CD4-positive, alpha-beta T cell treated with Interleukin-15 for 1 hour (primary cell): ENCODE measurements at regions not wholly inside any gene's neighbourhood (a gene's known extent, or its start where the extent isn't known, plus 50 kb on each side); places are given as distances from the start of the nearest gene placed in this dataset.

Source experiments
- DNase-seq: peaks from one replicate; pipeline ENCODE4 v3.0.0-alpha.2; 2020

DNA sequence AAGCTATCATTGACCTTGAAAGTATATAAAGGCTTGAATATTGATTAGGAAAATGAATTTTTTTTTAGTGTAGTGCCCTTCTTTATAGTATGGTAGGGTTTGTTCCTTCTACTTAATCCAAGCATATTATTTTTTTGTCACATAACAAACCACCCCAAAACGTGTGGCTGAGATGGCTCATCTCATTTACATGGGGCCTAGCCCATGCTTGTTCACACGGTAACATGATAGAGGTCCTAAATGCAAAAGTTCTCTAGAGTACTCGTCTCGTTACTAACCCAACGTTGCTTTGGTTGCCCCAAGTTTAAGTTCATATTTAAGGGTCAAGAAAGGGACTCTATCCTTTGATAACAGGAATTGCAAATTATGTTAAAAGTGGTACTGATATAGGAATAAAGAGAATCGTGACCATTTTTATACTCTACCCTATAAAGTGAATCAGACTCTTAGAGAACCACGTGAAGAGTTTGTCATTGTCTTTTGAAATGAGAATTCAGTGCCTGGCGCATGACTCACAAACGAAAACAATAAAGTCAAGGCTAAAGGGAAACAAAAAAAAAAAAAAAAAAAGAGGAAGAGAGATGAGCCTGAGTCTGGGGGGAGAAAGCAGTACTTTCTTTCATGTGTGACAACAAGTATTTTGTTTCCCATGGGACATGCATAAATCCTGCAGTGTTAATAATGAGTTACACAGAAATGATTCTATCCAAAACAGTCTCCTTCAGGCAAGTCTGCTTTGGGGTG lies 402.8 kb upstream of the NWD2 start:
- no peak for DNase-seq

- no peak for DNase-seq
These were observed 400.1 kb upstream of the NWD2 start for GRCh38 chr4:36844448-36844847.

- no peak for DNase-seq
These were observed 391.7 kb upstream of the NWD2 start for GRCh38 chr4:36852856-36853255.

DNA sequence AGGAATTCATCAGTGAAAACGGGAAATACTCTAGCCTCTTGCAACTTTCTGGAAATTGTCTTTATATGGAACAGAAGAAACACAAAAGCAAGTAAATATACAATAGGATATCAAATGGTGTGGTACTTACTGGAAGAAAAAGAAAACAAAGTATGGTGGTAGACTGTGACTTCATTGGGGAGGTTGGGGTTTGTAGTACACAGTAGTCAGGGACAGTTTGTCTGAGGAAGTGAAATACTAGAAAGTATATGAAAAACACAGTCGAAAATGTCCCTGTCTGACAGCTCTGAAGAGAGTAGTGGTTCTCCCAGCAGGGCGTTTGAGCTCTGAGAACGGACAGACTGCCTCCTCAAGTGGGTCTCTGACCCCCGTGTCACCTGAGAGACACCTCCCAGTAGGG lies 390.0 kb upstream of the NWD2 start:
- DNase-seq, result no peak

GRCh38 chr4:36863601-36864000 lies 380.9 kb upstream of the NWD2 start:
- DNase-seq, result no peak

DNA sequence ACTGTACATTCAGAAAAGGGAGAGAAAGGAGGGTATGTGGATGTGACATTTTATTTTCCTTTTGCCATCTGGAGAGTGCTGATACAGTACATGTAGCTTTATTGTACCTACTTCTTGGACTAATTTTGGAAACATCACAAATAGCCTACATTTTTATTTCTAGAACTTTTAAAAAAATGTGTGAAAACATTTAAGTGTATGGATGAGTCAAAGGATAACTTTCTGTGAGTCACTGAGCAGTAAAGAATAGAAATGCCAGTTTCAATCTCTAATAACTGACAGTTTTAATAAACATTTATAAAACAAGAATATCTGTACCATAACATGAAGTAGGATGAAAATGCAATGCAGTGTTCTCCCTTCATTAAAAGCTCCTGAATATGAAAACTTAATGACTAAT lies 374.4 kb upstream of the NWD2 start:
- no peak for DNase-seq

DNA sequence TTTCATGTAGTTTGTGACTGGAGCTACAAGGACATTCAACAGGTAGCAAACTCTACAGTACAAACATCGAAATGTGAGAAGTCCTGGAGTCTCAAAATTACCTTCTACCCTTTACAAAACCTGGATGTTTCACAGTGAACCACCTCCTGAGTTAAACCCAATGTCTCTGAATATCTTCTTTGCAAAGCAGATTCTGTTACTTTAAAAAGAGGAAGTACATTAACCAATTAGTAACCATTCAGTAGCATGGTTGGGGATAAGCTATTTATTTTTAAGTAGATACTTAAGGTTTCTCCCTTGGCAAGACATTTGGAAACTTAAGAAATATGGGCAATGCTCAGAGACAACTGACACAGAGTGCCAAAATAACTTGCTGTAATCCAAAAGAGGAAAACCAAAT lies 371.9 kb upstream of the NWD2 start:
- DNase-seq, result no peak

GRCh38 chr4:36884151-36884550 lies 360.4 kb upstream of the NWD2 start:
- DNase-seq, result no peak

DNA sequence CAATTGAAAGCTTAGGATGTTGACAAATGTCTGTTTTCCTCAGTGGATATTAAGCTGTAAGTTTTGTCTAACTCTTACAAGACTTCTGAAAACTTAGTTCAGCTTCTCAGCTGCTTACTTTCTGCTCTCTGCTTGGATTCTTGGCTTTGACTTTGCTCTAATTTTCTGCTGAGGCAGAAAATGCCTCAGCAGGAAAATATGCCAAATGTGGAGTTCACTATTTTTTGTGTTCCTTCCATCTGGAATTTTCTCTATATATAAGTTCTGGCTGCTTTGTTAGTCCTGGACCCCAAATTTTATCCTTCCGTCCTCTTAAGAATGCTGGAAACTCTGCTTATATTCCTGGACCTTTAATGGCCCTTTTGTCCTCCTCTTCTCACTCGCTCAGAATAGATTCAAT lies 352.6 kb upstream of the NWD2 start:
- no peak for DNase-seq

DNA sequence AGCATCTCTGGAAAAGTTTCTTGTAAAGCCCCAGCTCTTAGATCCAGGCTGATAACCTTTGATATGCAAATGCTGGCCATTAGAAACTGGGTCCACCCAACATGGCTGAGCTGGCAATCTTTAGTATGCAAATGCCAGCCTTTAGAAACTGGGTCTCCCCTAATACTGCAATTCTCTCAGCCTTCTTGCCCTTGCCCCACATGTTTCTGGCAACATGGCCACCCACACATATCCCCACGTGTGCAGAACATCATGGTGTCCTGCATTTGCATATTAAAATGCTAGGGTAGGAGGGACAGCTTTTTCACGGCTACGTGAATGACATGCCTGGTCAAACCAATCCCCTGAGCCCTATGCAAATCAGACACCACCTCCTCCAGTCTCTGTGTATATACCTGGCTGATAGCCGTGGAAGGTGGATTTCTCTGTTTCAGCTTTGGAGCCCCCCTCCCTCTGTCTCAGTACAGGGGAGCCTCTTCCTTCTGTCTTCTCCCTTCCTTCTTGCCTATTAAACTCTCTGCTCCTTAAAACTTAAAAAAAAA lies 344.0 kb upstream of the NWD2 start:
- DNase-seq, result no peak

DNA sequence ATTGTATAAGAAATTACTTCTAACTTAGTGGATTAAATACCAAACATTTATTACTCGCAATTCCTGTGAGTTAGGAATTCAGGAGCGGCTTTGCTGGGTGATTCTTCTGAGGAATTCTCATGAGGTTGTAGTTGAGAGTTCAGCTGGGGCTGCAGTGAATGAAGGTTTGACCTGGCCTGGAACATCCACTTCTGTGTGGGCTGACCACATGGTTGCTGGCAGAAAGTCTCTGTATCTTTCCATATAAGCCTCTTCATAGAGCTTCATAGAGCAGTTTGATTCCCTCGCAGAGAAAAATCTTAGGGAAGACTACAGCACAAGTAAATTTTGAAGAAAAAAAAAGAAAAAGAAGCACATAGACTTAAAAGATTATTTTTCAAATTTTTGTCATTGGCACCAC lies 339.7 kb upstream of the NWD2 start:
- no peak for DNase-seq

DNA sequence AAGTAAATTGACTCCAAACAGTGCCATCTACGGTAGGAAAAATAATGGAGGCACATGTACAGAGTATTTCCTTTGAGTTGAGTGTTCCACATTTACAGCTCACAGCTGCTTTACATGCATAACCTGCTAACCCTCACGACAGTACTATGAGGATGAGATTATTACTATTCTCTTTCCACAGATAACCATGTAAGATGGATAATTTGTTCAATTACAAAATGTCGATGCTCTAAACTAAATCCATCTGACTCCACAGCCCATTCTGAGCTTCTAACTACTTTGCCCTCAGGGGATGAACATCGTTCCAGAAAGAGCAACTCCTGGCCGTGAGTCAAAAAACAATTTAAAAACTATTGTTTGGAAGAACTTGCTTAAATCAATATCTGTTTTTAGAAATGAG lies 330.4 kb upstream of the NWD2 start:
- no peak for DNase-seq

GRCh38 chr4:36915717-36916116 lies 328.8 kb upstream of the NWD2 start:
- DNase-seq, result no peak

DNA sequence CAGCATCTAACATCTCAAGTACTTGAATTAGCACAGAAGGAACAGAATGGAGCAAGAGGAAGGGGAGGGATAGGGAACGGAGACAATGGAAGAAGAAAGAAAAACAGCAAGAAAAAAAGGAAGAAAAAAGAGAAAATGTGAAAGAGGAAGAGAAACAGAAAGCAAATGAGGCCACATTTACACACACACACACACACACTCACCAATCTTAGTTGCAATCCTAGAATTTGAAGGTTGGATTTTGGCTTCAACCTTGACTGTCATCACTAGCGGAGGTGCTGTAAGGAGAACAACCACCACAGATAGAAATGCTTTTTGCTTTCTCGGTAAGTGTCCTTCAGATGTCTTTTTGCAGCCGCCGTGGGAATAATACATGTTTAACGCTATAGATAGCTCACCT lies 327.1 kb upstream of the NWD2 start:
- DNase-seq, result no peak

DNA sequence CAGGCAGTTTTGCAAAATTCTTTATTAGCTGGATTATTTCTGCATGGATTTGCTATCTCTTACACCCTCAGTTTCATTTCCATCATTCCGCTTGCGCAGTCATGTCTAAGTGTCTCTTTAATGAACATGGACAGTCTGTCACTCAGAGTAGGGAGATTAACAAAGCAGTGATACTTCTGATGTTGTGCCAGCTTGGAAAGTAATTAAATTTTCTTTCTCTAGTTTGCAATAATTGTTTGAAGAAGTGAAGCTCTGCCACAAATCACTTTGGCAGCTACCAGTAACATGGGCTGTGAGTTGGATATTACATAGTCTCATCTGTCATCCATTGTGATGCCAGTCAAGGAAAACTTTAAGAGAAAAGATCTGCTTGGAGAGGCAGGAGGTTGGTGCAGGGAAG lies 324.8 kb upstream of the NWD2 start:
- DNase-seq, result no peak

DNA sequence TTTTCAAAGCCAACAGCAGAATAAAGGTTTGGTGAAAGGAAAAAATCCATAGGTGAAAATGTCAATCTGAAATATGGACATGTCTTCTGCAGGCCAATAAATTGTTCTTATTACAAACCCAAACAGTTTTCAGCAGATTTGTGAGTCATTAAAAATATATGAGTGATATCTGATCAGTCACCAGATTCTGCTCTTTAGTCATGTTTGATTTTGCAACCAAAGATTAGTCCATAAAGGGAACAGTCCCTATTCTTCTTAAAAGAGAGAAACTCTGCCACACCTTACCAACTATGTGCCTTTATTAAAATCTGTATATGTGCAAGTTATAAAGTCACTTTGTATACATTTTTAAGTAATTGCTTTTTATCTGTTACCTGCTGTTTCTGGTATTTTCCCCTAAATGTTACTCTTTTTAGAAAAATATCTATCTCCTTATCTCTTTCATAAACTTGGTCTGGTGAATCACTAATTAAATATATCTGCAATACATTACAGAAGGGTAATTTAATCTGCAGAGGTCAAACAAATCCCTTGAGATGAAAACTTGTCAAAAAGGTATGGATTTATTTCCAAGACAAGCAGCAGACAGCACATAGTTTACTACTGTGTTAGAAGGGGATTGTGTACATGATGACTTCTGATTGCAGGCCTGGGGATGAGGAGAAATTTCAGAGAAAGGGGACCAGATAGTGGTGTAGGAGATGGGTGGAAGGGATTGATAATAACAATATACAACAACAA lies 322.9 kb upstream of the NWD2 start:
- no peak for DNase-seq

- DNase-seq, result no peak
These were observed 313.9 kb upstream of the NWD2 start for GRCh38 chr4:36930562-36931111.

DNA sequence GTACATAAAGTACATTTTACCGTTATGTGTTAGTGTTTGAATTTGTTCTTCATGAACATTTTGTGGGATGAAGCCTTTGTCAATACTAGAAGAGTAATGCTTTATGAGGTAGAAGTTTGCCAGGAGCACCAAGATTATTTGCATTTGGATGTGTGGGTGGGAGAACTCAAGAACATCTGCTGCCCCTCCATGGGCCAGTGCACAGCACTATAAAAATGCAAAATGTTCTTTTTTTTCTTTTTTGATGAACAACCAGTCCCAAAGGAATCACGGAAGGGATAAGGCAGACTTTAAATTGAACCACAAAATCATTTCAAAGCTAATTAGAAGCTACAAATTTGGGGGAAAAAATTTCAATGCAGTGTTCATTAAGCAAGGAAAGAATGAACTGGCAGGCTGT lies 300.3 kb upstream of the NWD2 start:
- no peak for DNase-seq

- DNase-seq, result no peak
These were observed 283.1 kb upstream of the NWD2 start for GRCh38 chr4:36961420-36961819.

- no peak for DNase-seq
These were observed 277.6 kb upstream of the NWD2 start for GRCh38 chr4:36966756-36967460.

GRCh38 chr4:36979533-36979932 lies 265.0 kb upstream of the NWD2 start:
- DNase-seq, result no peak

- no peak for DNase-seq
These were observed 254.2 kb upstream of the NWD2 start for GRCh38 chr4:36990128-36990872.

DNA sequence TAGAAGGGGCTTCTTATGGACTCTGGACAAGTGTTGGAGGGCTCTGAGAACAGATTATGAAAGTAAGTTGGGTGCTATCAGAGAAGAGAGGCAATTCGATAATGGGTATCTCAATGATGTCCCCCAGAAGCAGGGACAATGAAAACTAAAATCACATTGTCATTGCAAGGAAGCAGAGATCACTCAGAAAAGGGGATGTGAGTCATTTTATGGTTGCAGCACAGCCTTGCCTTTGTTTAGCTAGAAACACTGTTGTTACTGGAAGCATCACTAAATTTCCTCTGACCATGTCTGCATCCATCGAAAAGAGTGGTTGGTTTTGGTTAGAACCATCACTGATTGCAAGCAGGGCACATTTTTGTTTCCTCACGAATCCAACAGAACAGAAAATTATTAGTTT lies 246.8 kb upstream of the NWD2 start:
- DNase-seq, result no peak
